CD4-positive, alpha-beta T cell treated with Interleukin-15 for 1 hour (primary cell): ENCODE measurements at regions not wholly inside any gene's neighbourhood (a gene's known extent, or its start where the extent isn't known, plus 50 kb on each side); places are given as distances from the start of the nearest gene placed in this dataset.
"Not testable (repeated sequence)": the region's sequence is repeated elsewhere in the genome, so short reads cannot be mapped to it uniquely, and the experiment has no call there.

Experiments
- DNase-seq: peaks from one replicate; pipeline ENCODE4 v3.0.0-alpha.2; 2020

- no peak for DNase-seq
Observed at GRCh38 chr16:85279402-85279801, 167.1 kb upstream of the CIBAR2 start.

DNA sequence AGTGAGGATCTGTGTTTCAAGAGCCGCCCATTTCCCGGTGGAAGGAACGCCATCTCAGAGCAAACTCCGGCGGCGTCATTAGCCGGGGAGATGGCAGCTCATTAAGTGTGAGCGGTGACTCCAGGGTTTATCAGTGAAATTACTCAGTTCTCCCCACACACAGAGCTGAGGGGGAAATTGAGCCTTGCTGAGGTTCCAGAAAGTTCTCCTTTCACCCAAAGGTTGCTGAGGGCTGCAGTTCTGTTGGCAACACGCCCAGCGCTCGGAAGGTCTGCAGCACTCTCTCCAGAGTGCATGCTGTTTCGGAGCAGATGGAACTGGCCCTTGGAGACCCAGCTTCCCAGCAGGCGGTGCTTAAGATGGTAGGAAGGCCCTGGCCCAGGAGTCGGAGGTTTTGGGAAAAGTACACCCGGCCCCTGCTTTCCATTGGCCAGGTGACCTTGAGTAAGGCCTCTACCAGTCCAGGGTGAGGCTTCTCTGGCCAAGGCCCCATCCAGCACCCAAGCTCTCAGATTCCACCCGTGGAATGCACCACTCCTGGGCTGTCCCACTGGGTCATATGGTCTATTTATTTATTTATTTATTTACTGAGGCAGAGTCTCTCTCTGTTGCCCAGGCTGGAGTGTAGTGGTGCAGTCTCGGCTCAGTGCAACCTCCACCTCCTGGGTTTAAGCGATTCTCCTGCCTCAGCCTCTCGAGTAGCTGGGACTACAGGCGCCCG is 167.7 kb upstream of the CIBAR2 start:
- DNase-seq, result no peak

- DNase-seq, result no peak
Observed at GRCh38 chr16:85281181-85281580, 168.9 kb upstream of the CIBAR2 start.

GRCh38 chr16:85282842-85283241 is 170.6 kb upstream of the CIBAR2 start:
- no peak for DNase-seq

- no peak for DNase-seq
Observed at GRCh38 chr16:85283305-85284050, 171.2 kb upstream of the CIBAR2 start.

GRCh38 chr16:85284141-85284817 is 172.0 kb upstream of the CIBAR2 start:
- DNase-seq, result no peak

DNA sequence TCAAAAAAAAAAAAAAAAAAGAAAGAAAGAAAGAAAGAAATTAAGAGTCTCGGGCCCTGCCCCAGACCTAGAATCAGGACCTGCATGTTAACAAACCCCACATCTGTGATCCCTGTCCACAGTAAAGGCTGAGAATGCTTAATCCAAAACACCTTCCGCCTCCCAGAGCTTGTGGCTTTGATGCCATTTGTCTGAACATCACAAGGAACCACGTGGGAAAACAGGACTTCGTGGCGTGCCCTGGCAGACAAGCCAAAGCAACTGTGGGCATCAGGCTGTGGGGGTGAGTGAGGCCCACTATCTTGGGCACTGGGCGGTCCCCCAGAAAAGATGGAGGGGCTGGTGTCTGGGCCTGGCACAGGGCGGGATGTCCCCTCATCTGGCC is 173.4 kb upstream of the CIBAR2 start:
- DNase-seq, result no peak

DNA sequence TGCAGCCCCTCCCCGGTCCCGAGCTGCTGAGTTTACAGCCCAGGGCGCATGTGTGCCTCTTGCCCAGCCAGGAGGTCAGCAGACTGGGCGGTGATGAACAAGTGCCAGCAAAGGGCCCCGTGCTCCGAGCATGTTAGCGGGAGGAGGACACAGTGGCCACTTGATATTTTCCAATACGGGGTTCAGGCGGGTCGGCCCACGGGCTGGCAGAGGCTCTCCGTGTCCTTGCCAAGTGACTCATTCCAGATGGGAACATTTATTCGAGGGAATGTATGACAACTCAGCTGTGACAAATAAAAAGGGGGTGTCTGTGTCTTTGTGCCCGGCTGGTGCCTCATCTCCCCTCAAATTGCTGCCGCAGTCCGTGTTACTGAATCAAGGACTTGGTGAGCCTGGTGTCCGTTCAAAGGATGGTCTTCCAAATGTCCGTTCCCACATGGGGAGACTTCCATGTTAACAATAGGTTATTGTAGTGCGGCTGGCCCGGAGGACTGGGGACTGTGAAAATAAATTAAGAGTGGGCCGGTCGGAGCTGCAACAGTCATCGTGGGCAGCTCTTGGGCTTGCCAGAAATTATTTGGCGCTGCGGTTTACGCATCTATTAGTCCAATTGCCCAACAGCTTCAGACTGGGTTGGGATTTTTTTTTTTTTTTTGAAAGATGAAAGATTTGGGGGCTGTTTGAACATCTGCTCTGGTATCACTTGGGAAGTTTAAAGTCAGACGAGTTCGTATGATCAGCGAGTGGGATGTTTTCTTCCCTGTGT is 174.0 kb upstream of the CIBAR2 start:
- DNase-seq, result no peak

DNA sequence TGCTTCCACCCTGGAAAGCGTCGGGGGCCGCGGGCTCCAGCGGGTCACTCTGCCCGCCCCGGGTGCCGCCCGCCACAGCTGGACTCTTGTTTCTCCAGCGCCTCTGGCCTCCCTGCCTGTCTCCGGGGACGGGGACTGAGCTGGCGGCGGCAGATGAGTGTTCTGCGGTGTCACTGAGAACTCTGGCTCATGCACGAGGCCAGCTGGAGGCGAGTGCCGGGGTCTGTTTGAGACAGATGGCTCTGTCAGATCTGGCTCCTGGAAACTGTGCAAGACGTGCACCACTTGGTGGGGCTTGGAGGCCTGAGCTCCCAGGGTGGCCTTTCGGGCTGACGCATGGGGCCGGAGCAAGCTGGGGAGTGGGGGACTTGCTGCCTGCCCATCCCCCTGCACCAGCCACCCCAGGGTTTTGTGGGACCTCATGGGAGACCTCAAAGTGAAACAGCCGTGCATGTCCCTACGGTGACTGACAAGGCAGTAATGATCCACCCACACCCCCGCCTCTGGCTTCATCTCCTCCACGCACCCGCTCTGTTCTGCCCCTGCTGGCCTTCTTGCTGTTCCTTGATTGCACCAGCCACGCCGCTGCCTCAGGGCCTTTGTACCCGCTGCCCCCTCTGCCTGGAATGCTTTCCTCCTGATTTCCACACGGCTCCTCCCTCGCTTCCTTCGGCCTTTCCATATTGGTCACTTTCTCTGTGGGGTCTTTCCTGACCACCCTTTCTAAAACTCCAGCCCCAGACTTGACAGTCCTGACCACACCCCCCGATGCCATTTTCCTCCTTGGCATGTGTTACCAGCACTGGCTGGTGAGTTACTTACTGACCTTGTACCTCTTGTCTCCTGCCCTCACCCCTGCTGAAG is 174.9 kb upstream of the CIBAR2 start:
- no peak for DNase-seq

- DNase-seq, result not testable (repeated sequence)
Observed at GRCh38 chr16:85287815-85288109, 175.5 kb upstream of the CIBAR2 start.

DNA sequence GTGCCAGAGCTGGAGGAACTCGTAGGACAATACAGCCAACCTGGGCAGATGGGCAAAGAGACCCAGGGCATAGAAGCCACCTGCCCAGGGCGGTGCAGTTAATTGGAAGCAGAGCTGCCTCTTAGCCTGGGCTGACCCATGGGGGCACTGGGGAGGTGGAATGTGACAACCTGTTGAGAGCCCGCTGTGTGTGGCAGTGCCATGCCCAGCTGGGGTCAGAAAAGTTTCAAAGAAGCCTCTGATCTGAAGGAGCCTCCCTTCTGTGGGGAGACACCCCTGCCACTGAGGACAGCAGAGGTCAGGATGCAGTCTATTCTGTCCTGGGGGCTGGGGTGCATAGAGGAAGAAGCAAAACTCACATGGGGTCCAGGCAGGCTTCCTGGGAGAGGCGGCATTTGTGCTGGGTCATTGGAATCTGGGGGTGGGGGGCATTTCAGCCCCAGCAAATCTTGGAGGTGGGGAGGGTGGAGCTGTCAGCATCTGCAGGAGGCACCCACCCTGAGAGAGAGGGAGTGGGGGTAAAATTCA is 176.1 kb upstream of the CIBAR2 start:
- no peak for DNase-seq

GRCh38 chr16:85288869-85289660 is 176.8 kb upstream of the CIBAR2 start:
- DNase-seq, result no peak

GRCh38 chr16:85289760-85290625 is 177.7 kb upstream of the CIBAR2 start:
- no peak for DNase-seq

DNA sequence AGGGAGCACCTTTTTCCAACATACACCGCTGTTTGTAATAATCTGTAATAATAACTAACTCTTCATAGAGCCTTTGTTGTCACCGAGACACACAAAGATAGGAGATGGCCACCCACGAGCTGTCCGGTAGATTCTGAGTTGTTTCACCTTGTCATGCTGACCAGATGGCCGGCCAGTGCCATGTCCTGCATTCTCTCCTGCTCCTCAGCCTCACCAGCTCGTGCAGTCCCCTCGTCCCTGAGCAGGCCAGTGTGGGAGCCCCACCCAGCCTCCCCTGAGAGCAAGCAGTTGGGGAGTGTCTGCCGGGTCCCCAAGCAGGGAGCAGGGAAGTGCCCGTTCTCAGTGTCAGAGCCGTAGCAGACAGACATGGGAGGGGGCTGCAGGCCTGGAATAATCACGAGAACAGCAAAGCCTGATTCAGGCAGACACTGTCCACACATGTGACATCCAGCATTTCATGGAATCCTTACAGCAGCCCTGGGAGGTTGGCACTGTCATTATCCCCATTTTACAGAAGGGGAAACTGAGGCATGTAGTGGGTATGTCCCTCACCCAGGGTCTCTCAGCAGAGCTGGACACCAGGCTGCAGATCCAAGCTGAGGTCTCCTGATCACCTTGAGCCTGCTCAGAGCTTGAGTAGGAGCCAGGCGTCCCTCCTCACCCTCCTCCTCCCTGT is 178.5 kb upstream of the CIBAR2 start:
- DNase-seq, result no peak

DNA sequence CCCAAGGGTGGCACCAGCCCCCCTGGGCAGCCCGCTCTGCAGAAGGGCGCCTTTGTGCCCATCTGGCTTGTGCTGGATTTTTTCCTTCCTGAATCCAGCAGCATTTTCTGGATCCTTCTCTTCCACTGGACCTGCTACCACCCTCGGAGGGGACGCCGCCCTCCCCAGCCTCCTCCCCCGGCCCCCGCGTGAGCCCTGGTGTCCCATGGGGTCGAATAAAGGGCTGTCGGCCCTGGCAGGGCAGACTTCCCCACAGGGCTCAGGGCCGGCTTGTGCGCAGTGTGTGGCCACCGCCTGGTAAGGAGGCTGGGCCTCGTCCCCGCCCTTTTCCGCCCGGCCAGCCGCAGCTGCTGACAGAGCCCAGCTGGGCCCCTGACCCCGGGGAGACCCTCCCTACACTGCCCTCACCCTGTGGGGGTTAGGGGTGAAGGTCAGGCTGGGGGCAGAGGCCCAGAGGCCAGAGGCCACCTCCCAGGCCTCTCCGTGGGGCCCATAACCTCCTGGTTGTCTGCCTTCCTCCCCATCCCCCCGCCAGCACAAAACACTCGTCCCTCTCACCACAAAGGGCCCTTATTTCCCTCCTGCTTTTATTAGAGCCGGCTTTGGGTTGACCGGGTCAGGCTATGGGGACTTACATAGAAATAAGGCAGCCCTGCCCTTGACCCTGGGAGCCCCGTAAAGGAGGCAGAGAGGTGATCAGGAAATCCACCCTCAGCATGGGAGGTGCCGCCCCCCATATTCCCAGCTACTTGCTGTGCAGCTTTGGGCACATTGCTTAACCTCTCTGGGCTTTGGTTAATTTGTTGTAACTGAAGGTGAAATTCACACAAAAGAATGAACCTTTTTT is 179.3 kb upstream of the CIBAR2 start:
- DNase-seq, result peak; percentile 60

DNA sequence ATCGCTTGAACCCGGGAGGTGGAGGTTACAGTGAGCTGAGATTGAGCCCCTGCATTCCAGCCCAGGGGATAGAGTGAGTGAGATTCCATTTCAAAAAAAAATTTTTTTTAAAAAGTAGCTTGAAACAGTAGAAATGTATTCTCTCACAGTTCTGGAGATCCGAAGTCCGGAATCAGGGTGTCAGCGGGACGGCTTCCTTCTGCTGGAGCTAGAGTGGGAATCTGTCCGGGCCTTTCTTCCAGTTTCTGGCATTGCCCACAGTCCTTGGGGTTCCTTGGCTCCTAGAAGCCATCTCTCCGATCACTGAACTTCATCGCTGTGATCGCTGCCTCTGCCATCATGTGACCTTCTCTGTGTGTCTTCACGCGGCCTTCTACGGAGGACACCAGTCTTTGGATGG is 181.2 kb upstream of the CIBAR2 start:
- DNase-seq, result no peak

DNA sequence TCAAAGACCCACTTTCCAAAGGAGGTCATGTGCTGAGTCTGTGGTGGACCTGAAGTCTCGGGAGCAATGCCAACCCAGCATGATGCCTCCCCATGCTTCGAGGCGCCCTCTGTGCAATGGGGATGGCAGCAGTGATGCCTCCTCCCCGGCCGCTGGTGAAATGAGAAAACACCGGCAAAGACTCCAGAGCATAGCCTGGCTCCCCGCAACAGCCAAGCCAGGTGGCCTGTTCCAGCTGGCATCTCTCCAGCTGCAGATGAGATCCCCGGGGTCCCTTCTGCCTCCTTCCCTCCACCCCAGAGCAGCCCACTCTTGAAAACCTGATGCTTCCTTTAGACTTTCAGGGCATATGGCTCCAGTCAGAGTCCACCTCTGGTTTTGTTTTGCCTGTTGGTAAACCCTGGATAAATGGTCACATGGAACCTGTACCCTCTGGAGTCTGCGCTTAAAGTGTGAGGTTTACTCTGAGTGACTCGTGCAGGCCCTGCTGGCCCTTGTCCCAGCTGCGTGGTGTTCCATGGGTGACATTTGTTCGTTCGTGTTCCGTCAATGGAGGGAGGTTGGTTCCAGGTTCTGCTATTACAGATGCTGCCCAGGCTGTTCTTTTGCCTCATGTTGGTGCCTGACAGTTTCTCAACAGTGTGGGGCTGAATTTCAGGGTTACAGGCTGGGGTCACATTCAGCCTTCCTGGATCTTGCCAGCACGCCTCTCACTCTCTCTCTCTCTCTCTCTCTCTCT is 181.8 kb upstream of the CIBAR2 start:
- DNase-seq, result no peak
